ENCODE measurements at regions not wholly inside any gene's neighbourhood (a gene's known extent, or its start where the extent isn't known, plus 50 kb on each side); places are given as distances from the start of the nearest gene placed in this dataset.

DNA sequence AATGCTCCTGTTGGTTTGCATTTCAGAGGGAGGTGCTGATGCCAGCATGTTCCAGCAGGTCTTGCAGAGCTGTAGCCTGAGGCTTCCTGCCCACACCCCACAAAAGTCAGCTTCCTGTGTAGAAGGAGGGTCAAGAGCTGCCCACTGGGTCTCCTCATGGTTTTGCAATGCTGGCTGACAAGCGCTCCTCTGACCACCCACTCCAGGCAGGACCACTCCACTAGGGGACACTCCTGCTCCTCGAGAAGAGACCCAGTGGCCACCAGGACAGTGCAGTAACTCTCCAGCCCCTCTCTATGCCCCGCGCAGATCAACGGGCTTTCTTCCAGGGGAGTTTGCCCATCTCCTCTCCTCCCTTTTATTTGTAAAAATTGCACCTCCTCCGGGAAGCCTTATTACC is 72.9 kb upstream of the UQCRFS1 start:
- no peak for DNase-seq (ENCODE audit: low read depth, low spot score)
- Histone ChIP-seq H3K27ac (ENCODE audit: low read length) (no peak overlapping the region), H3K27me3 (ENCODE audit: control insufficient read depth, insufficient read depth, low read length) (peaks cover 16% of the 10 kb centered on the region), H3K9me3 (ENCODE audit: control insufficient read depth, insufficient read depth, low read depth, low read length) (no peaks in the 10 kb centered on the region), H3K4me1 (ENCODE audit: control insufficient read depth, insufficient read depth, low read length) (no peaks in the 10 kb centered on the region), H3K36me3 (ENCODE audit: control insufficient read depth, insufficient read depth, low read length) (no peaks in the 10 kb centered on the region), H3K4me3 (ENCODE audit: low read depth in 2 of 2, low read length in 2 of 2) (no peak overlapping the region)
- CTCF ChIA-PET: no interaction called here
- intact Hi-C loops (cut with micrococcal nuclease; ENCODE audit: unreplicated experiment): no loop called here
- POLR2A ChIA-PET: no interaction called here
- BruUV-seq (replicated peaks): no TSS peak
- ATAC-seq: 0 out of 2 replicates have a peak, but pooled peaks have one; percentile 58
- in situ Hi-C loops (cut with HindIII; ENCODE audit: low pct_unique_long_range_greater_than_20kb, low sequenced_read_pairs): no loop called here
- no peak for TF ChIP-seq TCF7L2 (IDR thresholded peaks at IDR 0.05; ENCODE audit: low read depth, low read length)
- TF ChIP-seq SIN3A (IDR thresholded peaks at IDR 0.05; ENCODE audit: borderline replicate concordance, insufficient read depth, low read depth, low read length): no peak
- TF ChIP-seq, protein P1, sequence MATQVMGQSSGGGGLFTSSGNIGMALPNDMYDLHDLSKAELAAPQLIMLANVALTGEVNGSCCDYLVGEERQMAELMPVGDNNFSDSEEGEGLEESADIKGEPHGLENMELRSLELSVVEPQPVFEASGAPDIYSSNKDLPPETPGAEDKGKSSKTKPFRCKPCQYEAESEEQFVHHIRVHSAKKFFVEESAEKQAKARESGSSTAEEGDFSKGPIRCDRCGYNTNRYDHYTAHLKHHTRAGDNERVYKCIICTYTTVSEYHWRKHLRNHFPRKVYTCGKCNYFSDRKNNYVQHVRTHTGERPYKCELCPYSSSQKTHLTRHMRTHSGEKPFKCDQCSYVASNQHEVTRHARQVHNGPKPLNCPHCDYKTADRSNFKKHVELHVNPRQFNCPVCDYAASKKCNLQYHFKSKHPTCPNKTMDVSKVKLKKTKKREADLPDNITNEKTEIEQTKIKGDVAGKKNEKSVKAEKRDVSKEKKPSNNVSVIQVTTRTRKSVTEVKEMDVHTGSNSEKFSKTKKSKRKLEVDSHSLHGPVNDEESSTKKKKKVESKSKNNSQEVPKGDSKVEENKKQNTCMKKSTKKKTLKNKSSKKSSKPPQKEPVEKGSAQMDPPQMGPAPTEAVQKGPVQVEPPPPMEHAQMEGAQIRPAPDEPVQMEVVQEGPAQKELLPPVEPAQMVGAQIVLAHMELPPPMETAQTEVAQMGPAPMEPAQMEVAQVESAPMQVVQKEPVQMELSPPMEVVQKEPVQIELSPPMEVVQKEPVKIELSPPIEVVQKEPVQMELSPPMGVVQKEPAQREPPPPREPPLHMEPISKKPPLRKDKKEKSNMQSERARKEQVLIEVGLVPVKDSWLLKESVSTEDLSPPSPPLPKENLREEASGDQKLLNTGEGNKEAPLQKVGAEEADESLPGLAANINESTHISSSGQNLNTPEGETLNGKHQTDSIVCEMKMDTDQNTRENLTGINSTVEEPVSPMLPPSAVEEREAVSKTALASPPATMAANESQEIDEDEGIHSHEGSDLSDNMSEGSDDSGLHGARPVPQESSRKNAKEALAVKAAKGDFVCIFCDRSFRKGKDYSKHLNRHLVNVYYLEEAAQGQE (IDR thresholded peaks at IDR 0.05; ENCODE audit: insufficient read depth in 1 of 2, low read depth in 2 of 2, low read length in 1 of 2): no peak
- no peak for TF ChIP-seq POLR2AphosphoS5 (IDR thresholded peaks at IDR 0.05; ENCODE audit: low read depth, low read length)
- TF ChIP-seq, protein P2, sequence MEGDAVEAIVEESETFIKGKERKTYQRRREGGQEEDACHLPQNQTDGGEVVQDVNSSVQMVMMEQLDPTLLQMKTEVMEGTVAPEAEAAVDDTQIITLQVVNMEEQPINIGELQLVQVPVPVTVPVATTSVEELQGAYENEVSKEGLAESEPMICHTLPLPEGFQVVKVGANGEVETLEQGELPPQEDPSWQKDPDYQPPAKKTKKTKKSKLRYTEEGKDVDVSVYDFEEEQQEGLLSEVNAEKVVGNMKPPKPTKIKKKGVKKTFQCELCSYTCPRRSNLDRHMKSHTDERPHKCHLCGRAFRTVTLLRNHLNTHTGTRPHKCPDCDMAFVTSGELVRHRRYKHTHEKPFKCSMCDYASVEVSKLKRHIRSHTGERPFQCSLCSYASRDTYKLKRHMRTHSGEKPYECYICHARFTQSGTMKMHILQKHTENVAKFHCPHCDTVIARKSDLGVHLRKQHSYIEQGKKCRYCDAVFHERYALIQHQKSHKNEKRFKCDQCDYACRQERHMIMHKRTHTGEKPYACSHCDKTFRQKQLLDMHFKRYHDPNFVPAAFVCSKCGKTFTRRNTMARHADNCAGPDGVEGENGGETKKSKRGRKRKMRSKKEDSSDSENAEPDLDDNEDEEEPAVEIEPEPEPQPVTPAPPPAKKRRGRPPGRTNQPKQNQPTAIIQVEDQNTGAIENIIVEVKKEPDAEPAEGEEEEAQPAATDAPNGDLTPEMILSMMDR (IDR thresholded peaks at IDR 0.05): no peak; the same call in 1 of the 2 replicates

DNA sequence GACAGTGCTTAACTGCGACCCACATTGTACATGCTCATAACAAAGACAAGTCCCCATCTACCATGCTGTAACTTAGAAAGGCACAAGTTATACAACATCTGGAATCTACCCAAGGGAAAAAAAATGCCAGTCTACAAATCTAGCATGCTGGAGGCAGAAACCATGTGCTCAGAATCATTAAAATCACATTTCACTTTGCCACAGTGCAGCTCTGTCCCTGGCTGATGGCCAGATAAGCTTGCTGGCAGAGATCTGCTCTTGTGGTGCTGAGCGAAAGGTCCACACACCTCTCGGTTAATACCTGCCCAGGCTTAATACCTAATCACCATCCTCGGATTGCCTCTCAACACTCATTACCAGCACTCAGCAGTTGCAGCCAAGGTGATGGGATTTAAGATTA is 74.1 kb upstream of the UQCRFS1 start:
- no peak for ATAC-seq
- TF ChIP-seq TCF7L2 (IDR thresholded peaks at IDR 0.05; ENCODE audit: low read depth, low read length) (no peak), SIN3A (IDR thresholded peaks at IDR 0.05; ENCODE audit: borderline replicate concordance, insufficient read depth, low read depth, low read length) (no peak)
- TF ChIP-seq, protein P1 (IDR thresholded peaks at IDR 0.05; ENCODE audit: insufficient read depth in 1 of 2, low read depth in 2 of 2, low read length in 1 of 2): no peak
- Histone ChIP-seq H3K9me3 (ENCODE audit: control insufficient read depth, insufficient read depth, low read depth, low read length) (no peaks in the 10 kb centered on the region), H3K4me1 (ENCODE audit: control insufficient read depth, insufficient read depth, low read length) (no peaks in the 10 kb centered on the region), H3K27me3 (ENCODE audit: control insufficient read depth, insufficient read depth, low read length) (peaks cover 16% of the 10 kb centered on the region), H3K36me3 (ENCODE audit: control insufficient read depth, insufficient read depth, low read length) (no peaks in the 10 kb centered on the region), H3K27ac (ENCODE audit: low read length) (no peak overlapping the region), H3K4me3 (ENCODE audit: low read depth in 2 of 2, low read length in 2 of 2) (no peak overlapping the region)
- POLR2A ChIA-PET: no interaction called here
- in situ Hi-C loops (cut with HindIII; ENCODE audit: low pct_unique_long_range_greater_than_20kb, low sequenced_read_pairs): no loop called here
- CTCF ChIA-PET: no interaction called here
- intact Hi-C loops (cut with micrococcal nuclease; ENCODE audit: unreplicated experiment): no loop called here
- no TSS peak for BruUV-seq (replicated peaks)
- DNase-seq (ENCODE audit: low read depth, low spot score): no peak
